Inflammatory macrophage treated with lipopolysaccharide for 4 hours (primary cell): ENCODE measurements at regions not wholly inside any gene's neighbourhood (a gene's known extent, or its start where the extent isn't known, plus 50 kb on each side); places are given as distances from the start of the nearest gene placed in this dataset.
A peak's percentile ranks its signal among the peaks of the same experiment; 100 is the strongest.
"Not testable (repeated sequence)": the region's sequence is repeated elsewhere in the genome, so short reads cannot be mapped to it uniquely, and the experiment has no call there.

Source experiments
- DNase-seq: peaks from one replicate; pipeline ENCODE4 v3.0.0-alpha.2; 2020

GRCh38 chr11:69887841-69888427, 68.7 kb upstream of the FGF3 start:
- no peak for DNase-seq

GRCh38 chr11:69888483-69889181, 69.4 kb upstream of the FGF3 start:
- DNase-seq: peak; percentile 43

- no peak for DNase-seq
Measured at GRCh38 chr11:69889400-69890318, 70.4 kb upstream of the FGF3 start.

- DNase-seq: no peak
Measured at GRCh38 chr11:69890476-69890875, 71.3 kb upstream of the FGF3 start.

DNA sequence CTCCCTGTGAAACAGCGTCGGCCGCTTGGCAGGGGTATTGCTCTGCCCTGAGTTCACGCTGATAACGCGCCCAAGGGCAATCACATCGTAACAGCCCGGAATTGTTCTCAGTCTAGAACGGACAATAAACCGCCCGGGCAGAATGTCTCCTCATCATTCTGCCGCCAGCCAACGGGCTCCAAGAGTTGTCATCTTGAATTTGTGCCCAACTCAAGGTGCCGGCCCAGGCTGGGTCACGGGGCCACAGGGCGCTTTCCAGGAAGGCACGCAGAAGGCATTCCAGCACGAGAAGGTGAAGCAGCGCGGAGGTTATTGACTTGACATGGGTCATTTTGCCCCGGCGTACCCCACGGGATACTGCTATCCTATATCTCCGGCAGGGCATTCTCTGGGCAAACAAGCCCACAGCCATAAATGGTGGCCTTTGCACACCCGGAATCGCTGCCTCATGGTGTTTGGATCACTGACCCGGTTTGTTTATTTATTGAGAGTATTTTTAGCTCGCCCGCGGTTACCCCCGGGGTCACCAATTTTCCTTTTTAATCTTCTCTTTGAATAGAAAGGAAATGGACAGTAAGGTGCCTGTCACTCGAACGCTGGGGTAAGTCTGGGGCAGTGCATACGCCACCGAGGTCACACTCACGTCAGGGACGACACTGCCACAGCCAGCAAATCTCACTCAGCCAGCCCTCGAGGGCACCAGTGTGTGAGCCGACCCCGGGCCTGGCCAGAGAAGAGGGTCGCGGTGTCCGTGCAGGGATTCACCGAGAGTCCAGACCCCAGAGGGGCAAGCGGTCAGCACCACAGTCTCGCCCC, 72.4 kb upstream of the FGF3 start:
- DNase-seq: no peak

DNA sequence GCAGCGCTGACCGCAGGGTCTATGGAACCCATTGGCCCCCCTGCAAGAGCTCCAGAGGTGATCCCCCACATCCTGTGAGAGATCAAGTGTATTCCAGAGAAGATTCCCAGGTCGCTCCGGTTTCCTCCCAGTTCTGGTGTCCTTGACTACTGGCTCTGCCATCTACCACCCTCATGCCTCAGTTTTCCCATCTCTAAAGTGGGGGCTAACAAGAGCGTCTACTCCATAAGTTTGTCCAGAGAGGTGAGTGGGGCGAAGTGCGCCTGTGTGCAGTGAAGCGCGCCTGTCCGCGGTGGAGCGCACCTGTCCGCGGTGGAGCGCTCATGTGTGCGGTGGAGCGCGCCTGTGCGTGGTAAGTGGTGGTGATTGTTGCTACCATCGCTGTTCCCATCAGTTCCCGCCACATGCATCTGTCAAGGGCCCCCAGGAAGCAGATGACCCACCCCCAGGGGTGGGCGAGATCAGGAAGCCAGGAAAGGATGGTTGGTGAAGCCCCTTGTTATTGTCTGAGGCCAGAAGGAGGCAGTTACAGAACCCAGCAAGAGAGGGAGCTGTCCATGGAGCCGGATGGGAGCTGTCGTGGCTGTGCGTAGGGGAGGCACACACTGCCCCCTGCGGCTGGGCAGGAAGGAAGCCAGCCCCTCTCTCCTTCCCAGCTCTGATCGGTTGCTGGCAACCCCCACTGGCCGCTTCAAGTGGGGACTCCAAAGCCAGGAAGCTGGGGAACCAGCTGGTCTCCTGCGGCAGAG, 73.2 kb upstream of the FGF3 start:
- DNase-seq: no peak

DNA sequence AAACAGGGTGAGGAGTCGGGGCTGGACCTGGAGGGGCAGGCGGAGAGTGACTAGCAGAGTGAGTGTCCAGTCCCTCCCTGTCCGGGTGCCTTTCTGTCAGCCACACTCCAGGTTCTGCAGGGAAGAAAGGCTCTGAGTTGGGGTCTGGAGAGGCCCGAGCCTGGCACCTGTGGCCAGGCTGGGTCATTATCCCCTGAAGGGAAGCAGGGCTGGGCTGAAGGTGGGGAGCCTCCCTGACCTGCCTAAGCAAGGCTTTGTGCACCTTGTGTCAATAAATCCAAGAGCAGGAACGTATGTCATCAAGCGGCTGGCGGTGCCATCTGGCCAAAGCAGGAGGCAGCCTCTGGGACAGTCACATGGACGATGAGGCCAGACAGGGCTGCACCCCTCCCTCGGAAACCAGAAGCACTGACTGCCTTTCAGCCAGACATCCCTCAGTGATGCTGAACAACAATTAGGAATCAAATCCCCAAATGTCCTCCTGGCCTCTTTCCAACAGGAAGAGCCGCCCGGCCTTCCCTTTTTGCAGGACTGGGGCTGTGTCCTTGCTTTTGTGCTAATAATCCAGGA, 73.9 kb upstream of the FGF3 start:
- no peak for DNase-seq

DNA sequence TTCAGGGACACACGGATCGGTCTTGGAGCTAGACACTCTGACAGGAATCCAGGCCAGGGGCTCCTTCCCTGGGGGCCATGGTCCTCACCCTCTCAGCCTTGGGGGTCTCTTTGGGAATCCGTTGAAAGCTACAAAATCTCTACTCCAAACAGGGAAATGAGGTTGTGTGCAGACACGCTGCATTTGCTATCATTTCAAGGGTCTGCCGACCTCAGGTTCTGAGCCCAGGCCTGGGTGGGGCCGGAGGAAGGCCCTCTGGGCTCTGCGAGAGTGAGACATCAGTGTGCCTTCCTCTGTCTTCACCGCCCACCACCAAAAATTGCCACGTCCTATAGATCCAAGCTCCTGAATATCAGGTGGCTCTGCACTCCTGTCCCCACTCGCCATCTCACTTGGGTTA, 74.4 kb upstream of the FGF3 start:
- no peak for DNase-seq

DNA sequence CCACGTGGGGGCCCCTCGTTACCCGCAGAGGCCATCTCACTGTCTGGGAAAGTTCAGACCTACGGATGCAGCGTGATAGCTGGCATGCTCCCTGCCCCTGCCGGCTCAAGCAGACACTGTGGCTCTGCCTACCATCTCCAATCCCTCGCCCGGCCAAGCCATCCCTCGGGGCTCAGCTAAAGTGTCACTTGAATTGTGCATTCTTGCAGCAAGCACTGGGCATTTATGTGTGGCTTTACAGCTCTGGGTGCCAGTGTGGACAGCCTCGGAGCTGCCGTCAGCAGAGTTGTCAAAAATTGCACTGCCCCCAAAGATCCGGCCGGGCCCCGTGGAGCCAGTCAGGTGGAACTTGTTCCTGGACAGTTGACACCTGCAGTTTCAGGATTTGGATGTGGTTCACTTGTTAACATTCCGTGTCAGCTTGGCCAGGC, 75.0 kb upstream of the FGF3 start:
- no peak for DNase-seq

- no peak for DNase-seq
Measured at GRCh38 chr11:69894648-69895047, 75.4 kb upstream of the FGF3 start.

DNA sequence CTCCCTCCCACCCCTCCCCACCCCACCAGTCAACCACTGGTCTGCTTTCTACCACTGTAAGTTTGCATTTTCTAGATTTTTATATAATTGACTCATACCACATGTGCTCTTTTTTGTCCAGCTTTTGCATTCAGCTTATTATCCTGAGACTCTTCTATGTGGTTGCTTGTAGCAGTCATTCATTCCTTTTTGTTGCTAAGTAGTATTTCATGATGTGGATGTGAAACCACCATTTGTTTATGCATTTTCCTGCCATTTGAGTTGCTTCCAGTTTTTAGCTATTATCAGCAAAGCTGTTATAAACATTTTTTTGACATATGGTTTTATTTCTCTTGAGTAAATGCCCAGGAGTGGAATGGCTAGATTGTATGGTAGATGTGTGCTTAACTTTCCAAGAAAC, 77.0 kb upstream of the FGF3 start:
- no peak for DNase-seq

GRCh38 chr11:69898123-69898522, 78.9 kb upstream of the FGF3 start:
- DNase-seq: no peak

GRCh38 chr11:69899957-69900821, 81.0 kb upstream of the FGF3 start:
- no peak for DNase-seq

GRCh38 chr11:69900822-69901302, 81.6 kb upstream of the FGF3 start:
- not testable (repeated sequence) for DNase-seq

DNA sequence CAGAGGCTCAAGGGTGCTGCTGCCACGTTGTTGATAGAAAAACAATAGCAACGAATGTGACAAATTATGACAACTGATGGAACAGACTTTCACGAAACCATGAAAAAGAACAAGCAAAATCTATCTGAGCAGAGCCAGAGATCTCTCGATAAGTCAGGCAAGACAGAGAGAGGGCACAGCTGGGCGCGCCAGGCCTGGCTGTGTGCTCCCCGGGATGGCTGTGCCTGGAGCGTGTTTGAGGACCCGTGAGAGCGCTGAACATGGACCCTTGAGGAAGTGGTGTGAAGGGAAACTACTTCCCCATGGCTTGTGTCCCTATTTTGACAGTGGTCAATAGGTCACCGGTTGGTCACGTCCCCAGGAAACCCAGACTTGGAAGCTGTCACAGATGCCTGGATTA, 83.1 kb upstream of the FGF3 start:
- no peak for DNase-seq

DNA sequence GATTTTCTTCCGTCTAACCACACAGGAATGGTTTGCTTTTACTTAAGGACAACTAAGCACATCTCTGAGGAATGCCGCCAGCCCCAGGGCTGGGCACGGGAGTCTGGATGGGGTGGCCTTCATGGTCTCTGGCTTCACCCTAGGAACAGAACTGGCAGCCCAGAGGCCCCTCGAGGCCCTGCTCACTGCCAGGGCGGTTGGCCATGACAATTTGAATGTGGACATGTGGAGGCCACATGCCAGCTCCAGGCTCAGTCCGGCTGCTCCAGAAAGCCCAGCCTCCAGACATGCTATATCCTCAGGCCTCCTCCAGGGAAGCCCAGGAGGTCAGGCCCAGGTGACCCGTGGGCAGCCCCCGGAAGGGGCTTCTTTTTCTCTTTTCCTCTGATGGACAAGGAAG, 84.0 kb upstream of the FGF3 start:
- DNase-seq: no peak

GRCh38 chr11:69904161-69904973, 85.2 kb upstream of the FGF3 start:
- no peak for DNase-seq

DNA sequence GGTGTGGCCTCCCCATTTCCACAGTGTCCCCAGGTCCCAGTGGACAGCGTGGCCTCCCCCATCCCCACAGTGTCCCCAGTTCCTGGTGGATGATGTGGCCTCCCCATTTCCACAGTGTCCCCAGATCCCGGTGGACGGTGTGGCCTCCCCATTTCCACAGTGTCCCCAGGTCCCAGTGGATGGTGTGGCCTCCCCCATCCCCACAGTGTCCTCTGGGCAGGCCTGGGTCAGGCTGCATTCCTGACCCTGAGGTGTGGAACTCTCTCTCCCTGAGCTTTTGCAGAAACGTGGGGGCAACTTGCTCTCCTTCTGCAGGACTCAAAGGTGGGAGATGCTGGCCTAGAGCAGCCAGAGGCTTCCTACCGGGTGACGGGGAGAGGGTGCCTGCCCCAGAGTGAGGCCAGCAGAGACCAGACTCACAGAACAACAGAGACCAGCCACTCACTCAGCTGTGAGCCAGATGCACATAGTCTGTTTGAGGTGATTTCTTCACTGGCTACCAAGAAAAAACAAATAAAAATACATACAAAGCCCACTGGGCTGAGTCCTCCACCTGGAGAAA, 85.8 kb upstream of the FGF3 start:
- DNase-seq: no peak
